Activated T-helper 17 cell treated with anti-CD3 and anti-CD28 coated beads, Interleukin-2, amount 50 U/mL, for 72 hours (primary cell): ENCODE measurements at regions not wholly inside any gene's neighbourhood (a gene's known extent, or its start where the extent isn't known, plus 50 kb on each side); places are given as distances from the start of the nearest gene placed in this dataset.

Experiments
- ATAC-seq: fragments of 150-1000 bp; cut with Tn5 transposase; replicated peaks from 2 replicates; pipeline ENCODE4 v1.10.0; 2021; ENCODE audit warnings: mild to moderate bottlenecking, moderate library complexity
- H3K27ac Mint-ChIP-seq: one replicate; pipeline ENCODE4 v1.8.0; 2022; ENCODE audit warnings: mixed read lengths
- H3K27me3 Mint-ChIP-seq: one replicate; pipeline ENCODE4 v1.8.0; 2022; ENCODE audit warnings: mixed read lengths
- H3K36me3 Mint-ChIP-seq: one replicate; pipeline ENCODE4 v1.8.0; 2022; ENCODE audit warnings: low read depth, mild to moderate bottlenecking, mixed read lengths
- H3K4me1 Mint-ChIP-seq: one replicate; pipeline ENCODE4 v1.8.0; 2022; ENCODE audit warnings: mixed read lengths
- H3K4me3 Mint-ChIP-seq: one replicate; pipeline ENCODE4 v1.8.0; 2022; ENCODE audit warnings: mild to moderate bottlenecking, mixed read lengths
- H3K9me3 Mint-ChIP-seq: one replicate; pipeline ENCODE4 v1.8.0; 2022; ENCODE audit warnings: mixed read lengths

GRCh38 chr7:16347066-16347826, 74.1 kb downstream of the CRPPA start:
- Mint-ChIP-seq H3K36me3 (no peaks in the 10 kb centered on the region), H3K9me3 (peaks cover 24% of the 10 kb centered on the region), H3K4me3 (no peak overlapping the region), H3K27ac (no peak overlapping the region), H3K27me3 (no peaks in the 10 kb centered on the region), H3K4me1 (no peaks in the 10 kb centered on the region)
- ATAC-seq, result no peak

DNA sequence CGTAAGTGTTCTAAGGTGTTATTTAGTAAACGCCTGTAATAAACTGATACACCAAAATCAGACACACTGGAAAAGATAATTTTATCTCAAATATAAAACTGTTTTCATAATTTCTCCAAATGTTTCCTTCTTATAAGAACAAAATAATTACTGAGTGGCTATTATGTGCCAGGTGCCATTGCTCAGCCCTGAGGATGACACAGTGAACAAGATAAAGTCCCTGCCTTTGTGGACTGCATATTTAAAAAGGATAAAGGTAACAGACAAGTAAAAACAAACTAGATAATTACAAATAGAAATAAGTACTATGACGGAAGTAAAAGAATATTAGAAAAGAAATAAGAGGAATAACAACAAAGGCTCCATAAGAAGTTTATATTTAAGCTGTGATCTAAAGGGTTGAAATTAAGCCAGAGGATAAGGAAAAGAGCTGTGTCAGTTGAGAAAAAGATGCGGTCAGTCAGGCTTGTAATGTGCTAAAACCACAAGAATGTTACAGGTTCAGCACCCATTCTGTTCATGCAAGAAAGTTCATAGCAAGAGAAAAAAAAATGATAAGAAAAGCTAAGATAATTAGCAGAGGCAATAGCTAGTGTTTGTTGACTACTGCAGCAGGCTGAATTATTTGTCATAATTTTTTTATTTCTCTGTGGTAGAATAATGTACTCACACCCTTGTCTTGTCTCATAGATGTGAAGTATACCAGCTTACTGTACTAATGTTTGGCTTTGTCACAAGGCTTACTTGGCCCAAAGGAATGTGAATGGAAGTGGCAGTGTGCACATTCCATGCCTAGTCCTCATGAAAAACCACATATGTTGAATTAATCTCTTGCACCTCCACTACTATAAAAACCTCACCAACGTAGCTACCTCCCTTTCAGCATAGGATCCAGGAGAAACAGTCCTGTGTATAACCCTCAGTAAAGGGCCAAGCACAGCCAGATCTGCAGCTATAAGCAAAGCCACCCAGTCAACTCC, 75.1 kb downstream of the CRPPA start:
- H3K27me3 Mint-ChIP-seq, result no peaks in the 10 kb centered on the region

GRCh38 chr7:16344927-16345326, 76.4 kb downstream of the CRPPA start:
- no peak for ATAC-seq
- Mint-ChIP-seq H3K36me3 (no peaks in the 10 kb centered on the region), H3K4me3 (no peak overlapping the region), H3K27ac (no peak overlapping the region), H3K9me3 (peaks cover 24% of the 10 kb centered on the region), H3K27me3 (no peaks in the 10 kb centered on the region), H3K4me1 (no peaks in the 10 kb centered on the region)

More for the DNA sequence above, 75.1 kb downstream of the CRPPA start:
- H3K9me3 Mint-ChIP-seq, result peaks cover 24% of the 10 kb centered on the region
- H3K27ac Mint-ChIP-seq, result no peak overlapping the region
- ATAC-seq, result no peak
- no peaks in the 10 kb centered on the region for H3K36me3 Mint-ChIP-seq
- H3K4me3 Mint-ChIP-seq, result no peak overlapping the region
- H3K4me1 Mint-ChIP-seq, result no peaks in the 10 kb centered on the region

GRCh38 chr7:16343612-16344011, 77.7 kb downstream of the CRPPA start:
- H3K9me3 Mint-ChIP-seq, result peaks cover 16% of the 10 kb centered on the region
- H3K36me3 Mint-ChIP-seq, result no peaks in the 10 kb centered on the region
- no peaks in the 10 kb centered on the region for H3K27me3 Mint-ChIP-seq
- ATAC-seq, result no peak
- no peak overlapping the region for H3K4me3 Mint-ChIP-seq
- no peaks in the 10 kb centered on the region for H3K4me1 Mint-ChIP-seq
- H3K27ac Mint-ChIP-seq, result no peak overlapping the region

GRCh38 chr7:16338065-16338464, 83.3 kb downstream of the CRPPA start:
- H3K9me3 Mint-ChIP-seq, result peaks cover 22% of the 10 kb centered on the region

DNA sequence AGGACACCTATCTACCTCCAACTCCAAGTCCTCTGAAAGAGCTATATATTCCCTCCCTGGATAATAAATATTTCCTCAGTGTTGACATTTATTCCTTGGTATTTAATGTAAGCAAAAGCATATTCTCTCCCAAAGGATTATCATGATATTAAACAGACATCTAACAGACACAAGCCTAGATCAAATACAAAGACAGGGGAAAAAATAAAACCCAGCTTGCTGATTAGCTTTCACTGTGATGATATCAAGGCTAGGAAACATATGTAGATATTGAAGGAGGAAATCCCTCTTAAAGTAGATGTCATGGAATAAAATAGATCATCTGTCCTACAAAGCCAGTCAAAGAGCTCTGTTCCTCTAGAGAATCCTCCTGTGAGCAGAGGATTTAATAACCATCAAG, 95.2 kb downstream of the CRPPA start:
- H3K36me3 Mint-ChIP-seq, result no peaks in the 10 kb centered on the region
- no peak overlapping the region for H3K27ac Mint-ChIP-seq
- no peak for ATAC-seq
- no peak overlapping the region for H3K4me3 Mint-ChIP-seq
- peaks cover 4% of the 10 kb centered on the region for H3K9me3 Mint-ChIP-seq
- no peaks in the 10 kb centered on the region for H3K4me1 Mint-ChIP-seq
- H3K27me3 Mint-ChIP-seq, result no peaks in the 10 kb centered on the region

More at GRCh38 chr7:16338065-16338464, 83.3 kb downstream of the CRPPA start:
- no peak for ATAC-seq
- no peaks in the 10 kb centered on the region for H3K4me1 Mint-ChIP-seq
- no peak overlapping the region for H3K4me3 Mint-ChIP-seq
- no peak overlapping the region for H3K27ac Mint-ChIP-seq
- H3K27me3 Mint-ChIP-seq, result no peaks in the 10 kb centered on the region
- no peaks in the 10 kb centered on the region for H3K36me3 Mint-ChIP-seq

- H3K4me1 Mint-ChIP-seq, result no peaks in the 10 kb centered on the region
- ATAC-seq, result no peak
- H3K27me3 Mint-ChIP-seq, result no peaks in the 10 kb centered on the region
- no peak overlapping the region for H3K27ac Mint-ChIP-seq
- H3K9me3 Mint-ChIP-seq, result peaks cover 4% of the 10 kb centered on the region
- no peak overlapping the region for H3K4me3 Mint-ChIP-seq
- H3K36me3 Mint-ChIP-seq, result no peaks in the 10 kb centered on the region
Observed at GRCh38 chr7:16323313-16323712, 98.0 kb downstream of the CRPPA start.

- Mint-ChIP-seq H3K9me3 (peaks cover 4% of the 10 kb centered on the region), H3K36me3 (no peaks in the 10 kb centered on the region), H3K4me1 (no peaks in the 10 kb centered on the region), H3K27ac (no peak overlapping the region), H3K27me3 (no peaks in the 10 kb centered on the region), H3K4me3 (no peak overlapping the region)
- no peak for ATAC-seq
Observed at GRCh38 chr7:16320099-16320660, 101.2 kb downstream of the CRPPA start.

- H3K4me3 Mint-ChIP-seq, result no peak overlapping the region
- H3K27ac Mint-ChIP-seq, result no peak overlapping the region
- H3K4me1 Mint-ChIP-seq, result no peaks in the 10 kb centered on the region
- no peaks in the 10 kb centered on the region for H3K36me3 Mint-ChIP-seq
- no peaks in the 10 kb centered on the region for H3K27me3 Mint-ChIP-seq
- H3K9me3 Mint-ChIP-seq, result no peaks in the 10 kb centered on the region
- ATAC-seq, result no peak
Observed at GRCh38 chr7:16318989-16319915, 102.1 kb downstream of the CRPPA start.

DNA sequence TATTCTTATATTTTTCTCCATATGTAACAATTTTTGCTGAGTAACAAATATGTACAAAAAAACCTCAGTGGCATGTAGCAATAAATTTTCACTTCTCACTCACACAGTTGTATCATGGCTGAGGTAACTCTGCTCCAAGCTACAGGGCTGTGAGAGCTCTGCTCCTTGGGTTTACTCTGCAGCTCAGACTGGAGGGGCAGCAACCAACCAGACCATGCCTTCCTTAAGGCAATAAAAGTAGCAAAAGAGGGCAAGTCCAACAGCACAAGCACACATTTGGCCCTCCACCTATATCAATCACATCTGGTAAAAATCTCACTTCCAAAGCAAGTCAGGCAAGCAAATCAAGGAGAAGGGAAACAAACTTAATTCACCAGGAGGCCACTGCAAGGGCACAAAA, 102.9 kb downstream of the CRPPA start:
- no peaks in the 10 kb centered on the region for H3K9me3 Mint-ChIP-seq
- no peaks in the 10 kb centered on the region for H3K4me1 Mint-ChIP-seq
- no peak for ATAC-seq
- no peak overlapping the region for H3K4me3 Mint-ChIP-seq
- no peak overlapping the region for H3K27ac Mint-ChIP-seq
- no peaks in the 10 kb centered on the region for H3K36me3 Mint-ChIP-seq
- H3K27me3 Mint-ChIP-seq, result no peaks in the 10 kb centered on the region

- Mint-ChIP-seq H3K36me3 (no peaks in the 10 kb centered on the region), H3K27ac (no peak overlapping the region), H3K4me3 (no peak overlapping the region), H3K27me3 (no peaks in the 10 kb centered on the region), H3K9me3 (no peaks in the 10 kb centered on the region), H3K4me1 (no peaks in the 10 kb centered on the region)
- ATAC-seq, result no peak
Observed at GRCh38 chr7:16317406-16317805, 103.9 kb downstream of the CRPPA start.

GRCh38 chr7:16315280-16315679, 106.1 kb downstream of the CRPPA start:
- H3K27me3 Mint-ChIP-seq, result no peaks in the 10 kb centered on the region
- H3K9me3 Mint-ChIP-seq, result peaks cover under 1% of the 10 kb centered on the region
- H3K36me3 Mint-ChIP-seq, result no peaks in the 10 kb centered on the region
- no peak overlapping the region for H3K4me3 Mint-ChIP-seq
- H3K4me1 Mint-ChIP-seq, result no peaks in the 10 kb centered on the region
- no peak overlapping the region for H3K27ac Mint-ChIP-seq
- ATAC-seq, result no peak

- no peaks in the 10 kb centered on the region for H3K27me3 Mint-ChIP-seq
- H3K9me3 Mint-ChIP-seq, result peaks cover 5% of the 10 kb centered on the region
- no peak overlapping the region for H3K4me3 Mint-ChIP-seq
- no peak for ATAC-seq
- H3K27ac Mint-ChIP-seq, result no peak overlapping the region
- H3K4me1 Mint-ChIP-seq, result no peaks in the 10 kb centered on the region
- H3K36me3 Mint-ChIP-seq, result no peaks in the 10 kb centered on the region
Observed at GRCh38 chr7:16309129-16309528, 112.2 kb downstream of the CRPPA start.

- Mint-ChIP-seq H3K27ac (no peak overlapping the region), H3K9me3 (no peaks in the 10 kb centered on the region), H3K36me3 (no peaks in the 10 kb centered on the region), H3K4me1 (no peaks in the 10 kb centered on the region), H3K4me3 (no peak overlapping the region), H3K27me3 (no peaks in the 10 kb centered on the region)
- ATAC-seq, result no peak
Observed at GRCh38 chr7:16301291-16301690, 120.0 kb downstream of the CRPPA start.
